GM03348 (cell line): ENCODE measurements at regions not wholly inside any gene's neighbourhood (a gene's known extent, or its start where the extent isn't known, plus 50 kb on each side); places are given as distances from the start of the nearest gene placed in this dataset.
"Not testable (repeated sequence)": the region's sequence is repeated elsewhere in the genome, so short reads cannot be mapped to it uniquely, and the experiment has no call there.

ENCODE experiments used
- DNase-seq: peaks from one replicate; pipeline ENCODE4 v3.0.0; 2012; ENCODE audit warnings: low spot score

- no peak for DNase-seq
These were observed 465.7 kb downstream of the FBXO15 start for GRCh38 chr18:73681912-73682311.

- DNase-seq = no peak
These were observed 466.2 kb downstream of the FBXO15 start for GRCh38 chr18:73681398-73681797.

GRCh38 chr18:73679941-73680712 is 467.5 kb downstream of the FBXO15 start:
- no peak for DNase-seq

GRCh38 chr18:73677450-73677849 is 470.2 kb downstream of the FBXO15 start:
- DNase-seq = no peak

- DNase-seq = no peak
These were observed 473.3 kb downstream of the FBXO15 start for GRCh38 chr18:73674125-73674865.

DNA sequence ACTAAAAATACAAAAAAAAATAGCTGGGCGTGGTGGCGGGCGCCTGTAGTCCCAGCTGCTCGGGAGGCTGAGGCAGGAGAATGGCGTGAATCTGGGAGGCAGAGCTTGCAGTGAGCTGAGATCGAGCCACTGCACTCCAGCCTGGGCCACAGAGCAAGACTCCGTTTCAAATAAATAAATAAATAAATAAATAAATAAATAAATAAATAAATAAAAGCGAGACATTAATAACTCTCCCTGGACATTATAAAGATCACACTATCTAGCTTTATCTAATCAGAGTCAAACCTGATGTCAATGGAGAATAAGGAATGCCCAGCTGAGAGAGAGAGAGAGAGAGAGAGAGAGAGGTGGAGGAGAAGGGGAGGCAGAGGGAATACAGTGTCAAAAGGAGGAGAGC is 476.2 kb downstream of the FBXO15 start:
- DNase-seq = not testable (repeated sequence)

DNA sequence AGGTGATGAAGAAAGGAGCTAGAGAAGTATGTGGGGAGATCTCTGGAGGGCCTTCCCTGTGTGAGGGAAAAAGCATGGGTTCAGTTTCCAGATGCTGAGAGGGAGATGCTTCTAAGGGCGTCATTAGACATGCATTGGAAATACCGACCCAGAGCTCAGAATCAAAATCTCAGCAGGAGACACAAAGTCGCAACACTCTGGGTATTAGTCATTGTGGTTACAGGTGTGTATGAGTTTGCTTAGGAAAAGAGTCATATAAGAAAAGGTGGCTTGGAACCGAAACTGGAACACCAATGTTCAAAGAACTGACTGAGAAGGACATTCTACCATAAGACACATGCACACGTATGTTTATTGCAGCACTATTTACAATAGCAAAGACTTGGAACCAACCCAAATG is 477.1 kb downstream of the FBXO15 start:
- no peak for DNase-seq

- DNase-seq = no peak
These were observed 477.6 kb downstream of the FBXO15 start for GRCh38 chr18:73670039-73670438.

DNA sequence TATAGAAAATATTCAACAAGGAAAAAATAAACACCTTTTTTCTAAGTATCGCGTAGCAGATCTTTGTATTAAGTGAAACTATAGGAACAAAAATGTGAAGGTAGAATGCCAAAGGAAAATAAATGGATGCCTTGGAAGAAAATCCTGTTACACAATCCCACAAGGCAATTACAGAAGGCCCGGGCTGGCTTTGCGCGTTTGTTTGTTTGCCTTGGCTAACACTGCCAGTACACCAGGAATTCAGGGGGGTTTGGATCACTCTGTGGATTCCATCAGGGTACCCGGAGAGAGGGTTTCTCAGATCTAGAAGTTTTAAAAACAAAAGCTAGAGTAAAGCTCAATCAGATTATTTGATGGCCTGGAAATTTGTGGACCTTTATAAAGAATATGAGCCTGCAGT is 478.3 kb downstream of the FBXO15 start:
- peak; percentile 24 for DNase-seq

GRCh38 chr18:73668051-73668450 is 479.6 kb downstream of the FBXO15 start:
- DNase-seq = no peak

- no peak for DNase-seq
These were observed 480.9 kb downstream of the FBXO15 start for GRCh38 chr18:73666772-73667171.

DNA sequence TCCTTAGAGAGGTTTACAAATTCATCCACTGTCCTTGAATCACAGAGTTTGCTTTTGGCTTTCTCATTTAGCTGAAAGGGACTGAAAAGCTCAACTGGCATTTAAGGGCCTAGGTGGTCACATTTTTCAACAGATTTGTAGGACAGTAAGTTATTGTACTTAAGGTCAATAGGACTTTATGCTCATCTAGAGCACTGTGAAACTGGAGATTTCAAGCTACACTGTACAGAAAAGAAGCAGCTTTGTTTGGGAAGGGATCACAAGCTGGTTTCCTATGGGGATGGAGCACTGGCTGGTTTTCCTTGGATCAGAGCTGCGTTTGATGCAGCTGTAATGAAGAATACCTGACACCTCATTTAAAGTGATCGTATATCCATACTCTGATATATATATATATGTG is 482.7 kb downstream of the FBXO15 start:
- DNase-seq = no peak

DNA sequence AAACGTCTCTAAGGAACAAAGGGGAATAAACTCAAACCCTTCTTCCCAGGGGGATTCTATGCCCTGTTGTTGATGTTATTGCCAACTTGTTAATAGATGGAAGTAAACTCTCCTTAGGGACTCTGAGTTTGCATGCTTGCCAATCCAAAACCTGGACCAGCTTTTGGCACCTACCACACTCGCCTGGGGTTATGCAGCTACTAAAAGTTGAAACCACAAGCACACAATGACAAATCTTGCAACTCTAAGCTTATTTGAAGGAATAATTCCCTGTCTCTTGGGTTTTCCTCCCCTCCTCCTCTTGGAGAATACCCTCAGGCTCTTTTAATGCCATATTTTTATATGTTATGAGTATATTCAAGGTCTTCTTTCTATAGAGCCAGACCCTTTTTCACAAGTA is 484.1 kb downstream of the FBXO15 start:
- DNase-seq = no peak

GRCh38 chr18:73662421-73662820 is 485.2 kb downstream of the FBXO15 start:
- no peak for DNase-seq

GRCh38 chr18:73660931-73661856 is 486.4 kb downstream of the FBXO15 start:
- DNase-seq = no peak

DNA sequence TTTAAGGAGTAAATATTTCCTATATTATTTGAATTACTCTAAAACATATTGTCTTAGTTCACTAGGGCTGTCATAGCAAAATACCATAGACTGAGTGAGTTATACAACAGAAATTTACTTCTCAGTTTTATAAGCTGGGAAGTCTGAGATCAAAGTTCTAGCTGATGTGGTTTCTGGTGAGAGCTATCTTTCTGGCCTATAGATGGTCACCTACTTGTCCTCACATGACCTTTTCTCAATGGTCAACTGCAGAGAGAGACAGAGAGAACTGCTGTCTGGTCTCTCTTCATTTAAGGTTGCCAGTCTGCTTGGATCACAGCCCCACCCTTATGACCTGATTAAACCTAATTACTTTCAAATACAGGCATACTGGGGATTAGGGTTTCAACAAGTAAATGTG is 490.9 kb downstream of the FBXO15 start:
- DNase-seq = no peak

DNA sequence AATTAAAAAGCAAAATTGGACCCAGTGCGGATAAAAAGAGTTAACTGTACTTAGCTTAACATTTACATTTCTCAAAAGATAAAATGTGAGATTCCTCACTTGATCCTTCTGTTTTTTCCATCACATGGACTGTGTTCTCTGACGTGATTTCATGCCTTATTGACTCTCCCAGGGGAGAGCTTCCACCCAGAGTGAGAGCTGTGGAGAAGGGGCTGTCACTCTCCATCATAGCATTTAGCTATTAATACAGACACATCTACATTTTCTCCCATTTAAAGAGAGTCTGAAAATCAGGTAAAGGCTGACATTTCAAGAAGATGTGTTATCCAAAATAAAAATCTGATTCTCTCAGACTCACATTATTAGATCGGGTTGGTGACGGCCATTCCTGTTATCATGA is 493.8 kb downstream of the FBXO15 start:
- DNase-seq = no peak

GRCh38 chr18:73653251-73653650 is 494.4 kb downstream of the FBXO15 start:
- DNase-seq = no peak

DNA sequence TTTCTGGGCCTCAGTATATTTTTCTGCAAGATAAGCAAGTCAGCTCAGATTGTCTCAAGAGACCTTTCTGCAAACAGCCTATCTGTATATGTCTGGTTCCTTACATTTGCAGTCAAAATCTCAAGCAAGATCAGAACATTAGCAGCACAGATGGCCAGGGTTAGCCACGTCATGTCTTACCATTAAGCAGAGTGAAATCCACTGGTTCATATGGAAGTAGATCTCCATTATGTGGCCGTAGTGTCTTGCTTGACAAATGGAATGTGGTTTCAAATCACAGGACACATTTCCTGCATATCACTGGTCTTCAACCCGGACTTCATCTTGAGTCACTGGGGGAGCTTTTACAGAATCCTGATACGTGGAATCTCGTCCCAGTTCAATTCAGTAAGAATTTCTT is 500.2 kb downstream of the FBXO15 start:
- no peak for DNase-seq

DNA sequence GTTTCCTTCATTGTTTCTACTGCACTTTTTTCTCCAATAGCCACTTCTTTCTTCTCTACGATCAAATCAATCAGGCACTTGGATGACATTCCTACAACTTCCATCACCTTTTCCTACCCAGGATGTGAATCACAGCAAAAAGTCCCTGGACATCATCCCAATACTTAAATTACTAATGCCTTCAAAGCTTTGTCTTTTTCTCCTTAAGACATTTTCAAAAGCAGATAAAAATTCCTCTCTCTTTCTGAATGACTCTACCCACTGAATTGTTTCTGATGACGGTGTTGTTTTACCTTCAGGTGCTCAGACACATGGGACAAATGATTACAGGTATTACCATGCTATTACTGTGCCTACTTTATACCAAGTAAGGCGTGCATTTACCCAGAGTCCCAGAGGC is 500.9 kb downstream of the FBXO15 start:
- peak; percentile 9 for DNase-seq

DNA sequence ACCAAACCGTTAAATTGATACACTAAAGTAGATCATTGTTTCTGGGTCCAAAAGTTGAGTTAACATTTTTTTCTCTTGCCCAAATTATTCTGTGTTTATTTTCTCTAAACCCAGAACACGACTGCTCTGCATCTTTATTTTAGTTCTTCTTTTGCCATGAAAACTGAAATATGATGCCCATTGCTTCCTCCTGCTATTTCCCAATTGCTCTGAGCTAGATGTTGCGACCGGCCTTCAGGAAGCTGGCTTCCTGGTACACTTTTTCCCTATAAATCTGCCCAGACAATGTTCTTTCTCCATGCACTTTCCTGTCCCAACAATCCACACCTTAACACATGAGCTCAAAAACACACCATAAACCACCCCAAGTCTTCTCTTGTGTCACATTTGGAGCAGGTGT is 501.4 kb downstream of the FBXO15 start:
- no peak for DNase-seq

DNA sequence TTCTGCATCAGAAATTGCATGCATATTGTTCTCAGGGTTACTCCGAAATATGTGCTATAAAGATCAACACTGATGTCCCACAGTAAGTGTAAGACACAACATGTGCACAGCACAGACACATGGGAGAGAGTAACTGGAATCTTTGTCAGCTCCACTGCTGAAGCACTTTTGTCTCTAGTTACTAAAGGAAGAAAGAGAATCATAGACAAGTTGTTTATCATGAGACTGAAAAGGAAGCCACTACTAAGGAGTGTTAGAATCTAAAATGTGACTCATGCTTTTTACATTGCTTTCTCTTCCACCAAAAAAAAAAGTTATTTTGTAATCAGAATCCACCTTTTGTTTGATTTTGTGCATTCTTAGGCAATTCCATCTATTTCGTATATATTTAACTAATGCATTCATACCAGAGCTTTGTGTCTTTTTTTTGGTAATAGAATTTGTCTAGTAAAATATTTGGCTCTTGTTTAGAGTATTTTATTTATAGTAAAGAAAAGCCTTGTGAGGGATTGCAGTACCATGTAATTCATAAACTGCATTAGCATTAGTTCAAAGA is 502.4 kb downstream of the FBXO15 start:
- no peak for DNase-seq
